ENCODE measurements at regions not wholly inside any gene's neighbourhood (a gene's known extent, or its start where the extent isn't known, plus 50 kb on each side); places are given as distances from the start of the nearest gene placed in this dataset.
"Not testable (repeated sequence)": the region's sequence is repeated elsewhere in the genome, so short reads cannot be mapped to it uniquely, and the experiment has no call there.

DNA sequence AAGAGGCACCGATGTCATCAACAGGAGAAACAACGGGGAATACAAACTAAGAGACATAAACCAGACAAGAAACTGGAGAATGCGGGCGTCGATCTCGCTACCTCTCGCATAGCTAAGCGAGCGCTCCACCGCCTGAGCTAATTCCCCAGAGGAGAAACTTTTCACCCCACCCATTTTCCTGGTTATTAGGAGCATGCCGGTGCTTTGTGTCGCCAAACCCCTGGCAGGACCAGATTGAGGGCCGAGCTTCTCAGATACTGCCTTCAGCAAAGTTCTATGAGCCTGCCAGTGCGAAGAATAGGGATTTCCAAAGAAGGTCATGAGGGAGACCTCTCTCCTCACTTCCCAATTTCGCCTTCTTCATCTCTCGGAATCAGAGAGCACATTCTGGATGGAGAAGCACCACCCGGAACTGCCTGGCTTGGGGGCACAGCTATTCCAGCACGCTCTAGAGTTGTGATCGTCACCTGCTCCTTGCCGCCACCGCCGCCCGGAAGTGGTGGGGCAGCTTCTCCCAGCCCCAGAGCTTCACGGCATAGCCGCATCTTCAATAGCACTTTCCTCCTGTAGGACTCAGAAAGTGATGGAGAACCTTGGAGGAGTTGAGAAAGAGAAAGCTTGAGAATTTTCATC, 89.7 kb upstream of the ZNF322 start:
- POLR2A ChIA-PET, CTCF ChIA-PET, H3K9me3 ChIP-seq, H3K4me1 ChIP-seq, FAIRE-seq: not testable (repeated sequence)
- Histone ChIP-seq H3K27ac (0 out of 6 replicates have a peak overlapping the region, but pooled peaks of 1 of the 2 experiments have one; percentile 26), H3K4me3 (peak overlapping the region; percentile 36), H3K4me2 (peak overlapping the region; percentile 73)
- DNase-seq (ENCODE audit: low read depth in 1 of 2, low spot score in 1 of 2) (peak in 1 of 2 experiments; percentile 52), ATAC-seq (peak; percentile 92 to 99)
- 1% methylated on average over 19 of the region's 25 CpGs for WGBS (ENCODE audit: missing lambda C conversion rate)
- TF ChIP-seq, protein P1, sequence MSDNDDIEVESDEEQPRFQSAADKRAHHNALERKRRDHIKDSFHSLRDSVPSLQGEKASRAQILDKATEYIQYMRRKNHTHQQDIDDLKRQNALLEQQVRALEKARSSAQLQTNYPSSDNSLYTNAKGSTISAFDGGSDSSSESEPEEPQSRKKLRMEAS (IDR thresholded peaks at IDR 0.05), result peak; percentile 19; the same call in 1 of the 2 replicates

DNA sequence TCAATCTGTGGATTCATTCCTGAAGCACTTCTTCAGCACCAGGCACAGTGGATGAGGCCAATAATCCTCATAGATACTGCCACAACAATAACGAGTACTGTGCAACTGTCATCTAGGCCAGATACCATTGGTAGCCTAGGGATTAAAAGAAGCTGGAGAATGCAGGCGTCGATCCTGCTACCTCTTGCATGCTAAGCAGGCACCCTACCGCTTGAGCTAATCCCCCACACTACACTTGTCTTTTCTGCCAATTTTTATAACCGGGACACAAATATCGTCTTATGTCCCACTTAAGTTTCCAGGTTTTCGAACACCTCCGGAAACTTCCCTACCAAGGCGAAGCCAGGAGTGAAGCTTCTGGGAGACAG, 90.2 kb upstream of the ZNF322 start:
- CTCF ChIA-PET, FAIRE-seq, H3K9me3 ChIP-seq, H3K27ac ChIP-seq, POLR2A ChIA-PET, H3K4me1 ChIP-seq: not testable (repeated sequence)
- H3K4me3 ChIP-seq, result peak overlapping the region; percentile 36
- WGBS (ENCODE audit: missing lambda C conversion rate), result 7% methylated on average over 9 of the region's 9 CpGs
- peak; percentile 36; the same call in 1 of the 2 replicates for TF ChIP-seq SREBF2 (IDR thresholded peaks at IDR 0.05)
- DNase-seq (ENCODE audit: low read depth in 1 of 2, low spot score in 1 of 2) (peak in 1 of 2 experiments; percentile 85), ATAC-seq (peak; percentile 88 to 93)
- peak overlapping the region; percentile 73 for H3K4me2 ChIP-seq

DNA sequence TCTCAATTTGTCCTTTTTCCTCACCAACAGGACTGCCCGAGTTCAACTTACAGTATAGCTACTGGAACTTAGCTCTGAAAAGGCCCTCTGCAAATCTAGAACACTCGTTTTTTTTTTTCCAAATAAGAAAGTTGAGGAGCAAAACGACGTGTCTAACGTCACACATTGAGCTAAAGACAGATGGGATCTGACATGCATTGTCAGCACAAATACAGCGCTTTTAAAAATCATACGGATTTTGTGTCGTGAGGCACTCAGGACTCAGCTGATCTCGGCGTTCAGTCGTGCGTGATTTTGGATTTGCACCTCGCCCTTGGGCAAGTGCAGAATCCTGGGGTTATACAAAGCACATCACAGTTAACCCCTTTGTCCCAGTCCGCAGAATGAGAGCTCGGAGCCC, 94.7 kb upstream of the ZNF322 start:
- H3K27ac ChIP-seq, result no peak overlapping the region
- no peaks in the 10 kb centered on the region for H3K9me3 ChIP-seq
- no peak for FAIRE-seq
- no peak for TF ChIP-seq SREBF2 (IDR thresholded peaks at IDR 0.05)
- TF ChIP-seq MAFK (IDR thresholded peaks at IDR 0.05; ENCODE audit: partially characterized antibody), result peak; percentile 73
- ChIA-PET POLR2A (no interaction called here), CTCF (no interaction called here)
- ATAC-seq, result no peak
- no peak for DNase-seq (ENCODE audit: low read depth in 1 of 2, low spot score in 1 of 2)
- no peak overlapping the region for H3K4me3 ChIP-seq
- 46% methylated on average over 15 of the region's 15 CpGs for WGBS (ENCODE audit: missing lambda C conversion rate)
- H3K4me1 ChIP-seq, result no peaks in the 10 kb centered on the region
- peak overlapping the region; percentile 21; the same call in 1 of the 3 replicates for H3K4me2 ChIP-seq

DNA sequence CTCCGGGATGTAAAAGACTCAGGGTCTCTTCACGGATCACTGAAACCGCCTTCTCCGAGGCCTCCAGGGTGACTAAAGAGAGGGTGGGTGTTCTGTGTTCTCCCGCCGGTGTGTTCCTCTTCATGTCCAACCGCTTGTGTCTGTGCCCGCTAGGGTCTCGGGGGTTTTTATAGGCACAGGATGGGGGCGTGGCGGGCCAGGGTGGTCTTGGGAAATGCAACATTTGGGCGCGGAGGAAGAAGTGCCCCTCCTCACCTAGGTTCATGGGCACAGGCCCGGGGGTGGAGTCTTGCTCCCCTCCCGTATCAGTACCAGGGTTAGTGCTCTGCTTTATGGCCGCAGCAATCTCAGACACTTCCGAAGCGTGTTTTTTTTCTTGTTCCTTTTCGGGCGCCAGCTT, 95.3 kb upstream of the ZNF322 start:
- H3K9me3 ChIP-seq; FAIRE-seq; DNase-seq (ENCODE audit: low read depth in 1 of 2, low spot score in 1 of 2); POLR2A ChIA-PET; H3K4me2 ChIP-seq; H3K4me3 ChIP-seq; CTCF ChIA-PET; ATAC-seq; H3K27ac ChIP-seq; H3K4me1 ChIP-seq: not testable (repeated sequence)
- 74% methylated on average over 15 of the region's 20 CpGs for WGBS (ENCODE audit: missing lambda C conversion rate)

DNA sequence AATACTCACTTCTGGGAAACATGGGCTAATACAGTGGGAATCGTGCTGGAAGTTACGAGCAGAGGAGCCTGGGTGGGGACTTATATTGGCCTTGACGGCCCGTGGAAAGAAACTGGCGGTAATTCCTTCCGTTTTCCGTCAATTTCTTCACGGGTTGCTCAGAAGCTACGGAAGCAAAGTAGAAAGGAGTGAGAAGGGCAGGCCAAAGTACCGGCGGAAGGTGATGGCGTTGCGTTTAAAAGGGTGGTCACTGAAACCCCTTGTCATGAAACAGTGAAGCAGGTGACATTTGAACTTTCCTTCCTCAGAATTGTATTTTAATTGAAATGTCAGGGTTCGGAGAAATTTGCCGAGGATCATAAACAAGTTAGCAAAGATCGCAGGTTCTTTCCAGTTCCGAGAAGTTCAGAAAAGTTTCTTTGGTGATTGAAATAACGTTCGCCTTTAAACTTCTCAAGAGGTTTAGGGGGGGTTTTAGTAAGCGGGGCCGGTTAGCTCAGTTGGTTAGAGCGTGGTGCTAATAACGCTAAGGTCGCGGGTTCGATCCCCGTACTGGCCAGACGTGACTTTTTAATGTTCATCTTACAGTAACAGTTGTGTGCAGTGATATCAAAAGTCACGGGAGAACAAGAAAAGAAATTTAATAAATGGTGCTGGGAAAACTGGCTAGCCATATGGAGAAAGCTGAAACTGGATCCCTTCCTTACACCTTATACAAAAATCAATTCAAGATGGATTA, 96.7 kb upstream of the ZNF322 start:
- FAIRE-seq, H3K9me3 ChIP-seq, H3K4me1 ChIP-seq, POLR2A ChIA-PET, CTCF ChIA-PET, H3K27ac ChIP-seq: not testable (repeated sequence)
- ATAC-seq, result peak; percentile 99 to 100
- WGBS (ENCODE audit: missing lambda C conversion rate), result 24% methylated on average over 29 of the region's 29 CpGs
- Histone ChIP-seq H3K4me3 (peak overlapping the region; percentile 40), H3K4me2 (peak overlapping the region; percentile 67)
- TF ChIP-seq, protein P2, sequence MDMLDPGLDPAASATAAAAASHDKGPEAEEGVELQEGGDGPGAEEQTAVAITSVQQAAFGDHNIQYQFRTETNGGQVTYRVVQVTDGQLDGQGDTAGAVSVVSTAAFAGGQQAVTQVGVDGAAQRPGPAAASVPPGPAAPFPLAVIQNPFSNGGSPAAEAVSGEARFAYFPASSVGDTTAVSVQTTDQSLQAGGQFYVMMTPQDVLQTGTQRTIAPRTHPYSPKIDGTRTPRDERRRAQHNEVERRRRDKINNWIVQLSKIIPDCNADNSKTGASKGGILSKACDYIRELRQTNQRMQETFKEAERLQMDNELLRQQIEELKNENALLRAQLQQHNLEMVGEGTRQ (IDR thresholded peaks at IDR 0.05), result peak; percentile 72
- peak; percentile 51; the same call in 1 of the 2 replicates for TF ChIP-seq SREBF2 (IDR thresholded peaks at IDR 0.05)
- DNase-seq (ENCODE audit: low read depth in 1 of 2, low spot score in 1 of 2), result peak; percentile 22 to 80

DNA sequence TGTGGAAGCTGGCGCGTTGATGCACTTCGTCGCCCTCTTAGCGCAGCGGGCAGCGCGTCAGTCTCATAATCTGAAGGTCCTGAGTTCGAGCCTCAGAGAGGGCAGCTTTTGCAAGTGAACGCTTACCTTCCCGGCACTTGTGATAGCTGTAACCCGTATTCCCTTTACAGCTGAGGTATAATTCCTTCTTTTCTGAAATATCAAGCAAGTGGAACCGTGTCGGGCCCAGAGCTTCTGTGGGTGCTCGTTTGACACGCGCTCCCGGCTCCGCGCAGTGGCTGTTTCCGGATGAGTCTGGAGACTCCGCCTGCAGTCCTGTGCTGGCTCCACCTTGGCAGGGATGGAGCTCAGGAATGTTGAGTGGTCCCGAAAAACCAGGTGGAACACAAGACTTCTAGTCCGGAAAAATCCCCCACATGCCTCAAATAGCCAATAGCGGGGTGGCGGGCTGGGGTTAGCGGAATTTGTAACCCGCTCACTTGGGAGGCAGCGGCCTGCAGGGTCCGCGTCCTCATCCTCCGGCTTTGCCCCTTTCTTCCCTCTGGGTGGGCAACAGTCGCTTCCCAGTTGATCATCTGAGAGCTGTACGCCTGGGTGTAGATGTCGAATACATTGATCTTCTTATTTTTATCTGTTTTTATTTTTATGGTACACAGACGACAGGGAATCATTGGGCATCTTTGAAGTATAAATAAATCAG, 106.8 kb upstream of the ZNF322 start:
- POLR2A ChIA-PET, FAIRE-seq: not testable (repeated sequence)

DNA sequence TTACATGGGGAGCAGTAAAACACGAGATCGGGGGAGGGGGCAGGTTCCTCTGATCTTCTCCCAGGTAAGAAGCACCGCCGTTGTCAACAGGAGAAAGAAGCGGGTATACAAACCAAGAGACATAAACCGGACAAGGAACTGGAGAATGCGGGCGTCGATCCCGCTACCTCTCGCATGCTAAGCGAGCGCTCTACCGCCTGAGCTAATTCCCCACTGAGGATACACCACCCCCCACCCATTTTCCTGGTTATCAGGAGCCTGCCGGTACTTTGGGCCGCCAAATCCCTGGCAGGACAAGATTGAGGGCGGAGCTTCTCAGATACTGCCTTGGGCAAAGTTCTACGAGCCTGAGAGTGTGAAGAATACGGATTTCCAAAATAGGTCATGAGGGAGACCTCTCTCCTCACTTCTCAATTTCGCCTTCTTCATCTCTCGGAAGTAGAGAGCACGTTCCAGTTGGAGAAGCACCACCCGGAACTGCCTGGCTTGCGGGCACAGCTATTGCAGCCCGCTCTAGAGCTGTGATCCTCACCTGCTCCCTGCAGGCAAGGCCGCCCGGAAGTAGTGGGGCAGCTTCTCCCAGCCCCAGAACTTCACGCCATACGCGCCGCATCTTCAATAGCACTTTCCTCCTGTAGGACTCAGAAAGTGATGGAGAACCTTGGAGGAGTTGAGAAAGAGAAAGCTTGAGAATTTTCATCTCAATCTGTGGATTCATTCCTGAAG, 111.6 kb upstream of the ZNF322 start:
- WGBS (ENCODE audit: missing lambda C conversion rate), result no CpG with 5 or more reads among the region's 31 CpGs
- H3K9me3 ChIP-seq; H3K27ac ChIP-seq; POLR2A ChIA-PET; H3K4me3 ChIP-seq; H3K4me2 ChIP-seq; CTCF ChIA-PET; DNase-seq (ENCODE audit: low read depth in 1 of 2, low spot score in 1 of 2); FAIRE-seq; H3K4me1 ChIP-seq: not testable (repeated sequence)
- ATAC-seq, result peak; percentile 82 to 84

More for the DNA sequence above, 106.8 kb upstream of the ZNF322 start:
- H3K4me1 ChIP-seq; H3K4me3 ChIP-seq; H3K4me2 ChIP-seq; DNase-seq (ENCODE audit: low read depth in 1 of 2, low spot score in 1 of 2); H3K27ac ChIP-seq; CTCF ChIA-PET; H3K9me3 ChIP-seq: not testable (repeated sequence)
- no CpG with 5 or more reads among the region's 36 CpGs for WGBS (ENCODE audit: missing lambda C conversion rate)
- ATAC-seq, result peak; percentile 87 to 89

DNA sequence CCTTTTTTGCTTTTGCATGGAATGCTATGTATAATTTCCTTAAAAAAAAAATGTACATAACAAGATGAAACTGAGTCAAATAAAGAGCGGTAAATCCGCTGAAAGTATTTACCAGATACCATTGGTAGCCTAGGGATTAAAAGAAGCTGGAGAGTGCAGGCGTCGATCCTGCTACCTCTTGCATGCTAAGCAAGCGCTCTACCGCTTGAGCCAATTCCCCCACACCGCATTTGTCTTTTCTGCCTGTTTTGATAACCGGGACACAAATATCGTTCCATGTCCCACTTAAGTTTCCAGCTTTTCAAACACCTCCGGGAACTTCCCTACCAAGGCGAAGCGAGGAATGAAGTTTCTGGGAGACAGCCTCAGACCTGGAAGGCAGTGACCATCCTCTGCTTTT, 113.9 kb upstream of the ZNF322 start:
- not testable (repeated sequence) for ATAC-seq; DNase-seq (ENCODE audit: low read depth in 1 of 2, low spot score in 1 of 2)

DNA sequence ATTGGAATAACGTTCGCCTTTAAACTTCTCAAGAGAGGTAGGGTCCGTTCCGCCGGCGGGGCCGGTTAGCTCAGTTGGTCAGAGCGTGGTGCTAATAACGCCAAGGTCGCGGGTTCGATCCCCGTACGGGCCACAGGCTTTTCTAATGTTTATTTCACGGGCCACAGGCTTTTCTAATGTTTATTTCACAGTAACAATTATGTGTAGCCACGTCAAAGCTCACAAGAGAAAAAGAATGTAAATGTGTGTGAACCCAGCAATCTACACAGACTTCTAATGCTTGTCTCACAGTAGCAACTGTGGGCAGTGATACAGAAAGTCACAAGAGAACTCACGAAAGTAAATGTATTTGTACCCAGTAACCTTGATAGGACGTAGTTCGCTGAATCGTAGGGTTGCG, 121.0 kb upstream of the ZNF322 start:
- CTCF ChIA-PET; FAIRE-seq; DNase-seq (ENCODE audit: low read depth in 1 of 2, low spot score in 1 of 2); H3K4me1 ChIP-seq; POLR2A ChIA-PET; H3K27ac ChIP-seq; H3K9me3 ChIP-seq; H3K4me3 ChIP-seq; H3K4me2 ChIP-seq: not testable (repeated sequence)
- WGBS (ENCODE audit: missing lambda C conversion rate), result no CpG with 5 or more reads among the region's 21 CpGs
- peak in 1 of 2 experiments; percentile 47; a peak in 2 of 6 replicates for ATAC-seq

More for the DNA sequence above, 113.9 kb upstream of the ZNF322 start:
- CTCF ChIA-PET, H3K4me3 ChIP-seq, H3K27ac ChIP-seq, H3K9me3 ChIP-seq, POLR2A ChIA-PET, H3K4me1 ChIP-seq, H3K4me2 ChIP-seq, FAIRE-seq: not testable (repeated sequence)
- no CpG with 5 or more reads among the region's 12 CpGs for WGBS (ENCODE audit: missing lambda C conversion rate)

All from A549 (cell line).